Fibroblast of pulmonary artery (primary cell): ENCODE measurements at regions not wholly inside any gene's neighbourhood (a gene's known extent, or its start where the extent isn't known, plus 50 kb on each side); places are given as distances from the start of the nearest gene placed in this dataset.

Source experiments
- DNase-seq: peaks from one replicate; pipeline ENCODE4 v3.0.0-alpha.2; 2010; ENCODE audit warnings: low read depth
- H3K4me3 ChIP-seq: replicated peaks from 2 replicates; pipeline ENCODE4 v1.5.1; 2011; ENCODE audit warnings: low read depth, mild to moderate bottlenecking, control low read depth, low read length, moderate library complexity
- CTCF ChIP-seq: IDR thresholded peaks from 2 replicates; pipeline ENCODE4 v1.5.1; 2011; ENCODE audit warnings: mild to moderate bottlenecking, control low read depth, low read length, inconsistent platforms; ENCODE audit errors: missing control alignments

DNA sequence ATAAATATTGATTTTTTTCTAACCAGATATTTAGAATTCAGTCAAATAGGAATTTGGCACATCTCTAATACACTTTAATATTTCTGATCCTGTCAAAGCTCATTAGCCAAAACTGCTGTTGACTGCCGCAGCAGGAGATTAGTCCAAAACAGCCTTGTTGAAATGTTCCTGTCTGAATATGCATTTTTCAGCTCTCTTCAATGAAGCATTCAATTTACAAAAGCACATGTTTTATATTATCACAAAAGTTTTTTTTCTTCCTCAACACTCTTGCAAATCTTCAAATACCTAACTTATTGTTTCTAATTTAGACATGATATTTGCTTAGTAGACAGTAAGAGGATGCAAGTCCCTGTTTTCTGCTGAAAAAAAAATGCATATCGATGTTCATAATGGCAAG, 140.9 kb downstream of the SPATA18 start:
- no peak overlapping the region for H3K4me3 ChIP-seq
- no peak for DNase-seq
- TF ChIP-seq CTCF, result no peak

DNA sequence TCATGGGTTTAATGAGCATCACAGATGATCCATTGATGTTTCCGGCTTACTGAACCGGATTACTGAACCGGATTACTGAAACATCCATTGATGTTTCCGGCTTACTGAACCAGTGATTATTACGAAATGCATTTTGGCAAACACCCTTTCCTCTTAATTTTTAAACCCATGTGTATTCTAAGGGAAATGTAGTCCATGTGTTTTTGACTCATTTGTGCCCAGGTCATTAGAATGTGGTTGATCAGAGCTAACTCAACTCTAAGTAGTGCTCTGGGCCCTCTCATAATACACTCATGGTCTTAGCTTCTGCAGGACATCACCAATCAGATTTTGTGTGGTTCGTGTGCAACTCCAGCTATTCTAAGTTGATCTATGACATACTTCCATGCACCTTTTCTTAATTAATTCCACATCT, 141.6 kb downstream of the SPATA18 start:
- no peak overlapping the region for H3K4me3 ChIP-seq
- TF ChIP-seq CTCF, result no peak
- DNase-seq, result no peak

GRCh38 chr4:52195869-52196268, 144.8 kb downstream of the SPATA18 start:
- no peak for TF ChIP-seq CTCF
- no peak overlapping the region for H3K4me3 ChIP-seq
- DNase-seq, result no peak

DNA sequence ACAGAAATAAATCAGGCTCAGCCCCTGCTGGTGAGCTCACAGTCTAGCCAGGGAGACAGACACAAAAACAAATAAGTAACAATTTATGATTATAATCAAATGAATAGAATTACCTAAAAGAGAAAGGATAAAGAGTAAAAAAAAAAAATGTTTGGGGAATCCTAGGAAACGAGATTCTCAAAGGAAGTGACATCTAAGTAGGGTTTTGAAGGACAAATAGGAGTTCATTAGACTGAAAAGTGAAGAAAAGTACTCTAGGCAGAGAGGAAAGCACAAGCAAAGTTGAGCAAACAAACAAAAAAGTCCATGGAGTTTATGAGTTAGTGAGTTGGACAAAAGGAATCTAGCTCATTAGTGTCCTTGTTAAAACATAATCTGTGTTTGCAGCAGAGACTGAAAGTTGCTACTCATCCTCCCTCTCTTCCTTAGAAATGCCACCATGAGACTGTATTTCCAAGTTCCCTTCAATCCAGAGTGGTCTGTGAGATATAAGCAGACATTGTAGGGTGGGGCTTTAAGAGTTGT, 145.6 kb downstream of the SPATA18 start:
- DNase-seq, result no peak
- no peak for TF ChIP-seq CTCF
- H3K4me3 ChIP-seq, result no peak overlapping the region

- no peak for DNase-seq
- no peak for TF ChIP-seq CTCF
- no peak overlapping the region for H3K4me3 ChIP-seq
Observed at GRCh38 chr4:52197306-52197705, 146.2 kb downstream of the SPATA18 start.

DNA sequence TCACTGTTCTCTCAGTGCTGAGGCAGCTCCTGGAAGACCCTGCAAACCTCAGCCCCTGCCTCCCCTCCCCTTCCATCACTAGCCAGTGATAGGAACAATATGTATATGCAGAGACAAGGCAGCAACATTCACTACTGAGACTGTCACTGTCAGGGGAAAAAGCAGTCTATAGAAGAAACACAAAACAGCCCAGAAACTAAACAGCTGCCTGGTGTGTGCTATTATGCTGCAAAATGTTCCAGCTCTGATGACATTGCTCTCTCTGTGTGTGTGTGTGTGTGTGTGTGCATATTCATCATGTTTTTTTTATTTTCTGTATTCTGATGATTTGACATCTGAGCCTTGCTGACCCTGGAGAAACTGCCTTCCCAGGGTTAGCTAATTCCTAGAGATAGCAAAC, 147.2 kb downstream of the SPATA18 start:
- TF ChIP-seq CTCF, result no peak
- no peak overlapping the region for H3K4me3 ChIP-seq
- DNase-seq, result no peak

DNA sequence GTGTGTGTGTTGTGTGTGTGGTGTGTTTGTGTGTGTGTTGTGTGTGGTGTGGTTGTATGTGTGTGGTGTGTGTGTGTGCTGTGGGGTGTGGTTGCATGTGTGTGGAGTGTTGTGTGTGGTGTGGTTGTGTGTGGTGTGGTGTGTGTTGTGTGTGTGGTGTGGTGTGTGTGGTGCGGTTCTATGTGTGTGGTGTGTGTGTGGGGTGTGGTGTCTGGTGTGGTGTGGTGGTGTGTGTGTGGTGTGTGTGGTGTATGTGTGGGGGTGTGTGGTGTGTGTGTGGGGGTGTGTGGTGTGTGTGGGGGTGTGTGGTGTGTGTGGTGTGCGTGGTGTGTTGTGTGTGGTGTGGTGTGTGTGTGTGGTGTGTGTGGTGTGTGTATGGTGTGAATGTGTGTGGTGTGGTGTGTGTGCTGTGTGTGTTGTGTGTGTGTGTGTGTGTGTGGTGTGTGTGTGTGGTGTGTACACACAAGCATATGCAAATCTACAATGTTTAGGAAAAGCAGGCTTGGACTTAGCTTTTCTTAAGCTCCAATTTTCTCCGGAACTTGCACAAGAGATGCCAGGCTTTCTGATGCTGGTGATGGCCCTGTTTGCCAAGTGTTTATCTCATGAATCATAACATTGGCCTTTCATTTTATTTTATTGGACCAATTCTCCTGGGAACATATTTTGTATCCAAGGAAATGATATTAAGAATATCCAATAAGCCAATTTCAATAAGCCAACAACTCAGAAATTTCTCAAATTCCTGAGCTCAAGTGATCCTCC, 148.7 kb downstream of the SPATA18 start:
- no peak for TF ChIP-seq CTCF
- peak; percentile 39 for DNase-seq

More for the DNA sequence above, 148.7 kb downstream of the SPATA18 start:
- H3K4me3 ChIP-seq, result no peak overlapping the region
